H1 (cell line): ENCODE measurements at regions not wholly inside any gene's neighbourhood (a gene's known extent, or its start where the extent isn't known, plus 50 kb on each side); places are given as distances from the start of the nearest gene placed in this dataset.

Experiments
- CHD1 ChIP-seq: IDR thresholded peaks from 2 replicates; pipeline ENCODE4 v1.6.1; 2012; ENCODE audit warnings: low read depth, low read length, improper control_type of control experiment
- CHD7 ChIP-seq: fragments of 300-600 bp; sonication (generic); IDR thresholded peaks from 2 replicates; pipeline ENCODE4 v1.7.1; 2012; ENCODE audit warnings: low read length, moderate library complexity, mild to moderate bottlenecking, inconsistent platforms; ENCODE audit not compliant: insufficient replicate concordance
- RFX5 ChIP-seq: IDR thresholded peaks from 2 replicates; pipeline ENCODE4 v1.6.1; 2011; ENCODE audit warnings: low read depth, low read length, improper control_type of control experiment, borderline replicate concordance
- SRF ChIP-seq: IDR thresholded peaks from 2 replicates; pipeline ENCODE4 v1.6.1; 2011; ENCODE audit warnings: mild to moderate bottlenecking, low read depth, low read length, moderate library complexity

DNA sequence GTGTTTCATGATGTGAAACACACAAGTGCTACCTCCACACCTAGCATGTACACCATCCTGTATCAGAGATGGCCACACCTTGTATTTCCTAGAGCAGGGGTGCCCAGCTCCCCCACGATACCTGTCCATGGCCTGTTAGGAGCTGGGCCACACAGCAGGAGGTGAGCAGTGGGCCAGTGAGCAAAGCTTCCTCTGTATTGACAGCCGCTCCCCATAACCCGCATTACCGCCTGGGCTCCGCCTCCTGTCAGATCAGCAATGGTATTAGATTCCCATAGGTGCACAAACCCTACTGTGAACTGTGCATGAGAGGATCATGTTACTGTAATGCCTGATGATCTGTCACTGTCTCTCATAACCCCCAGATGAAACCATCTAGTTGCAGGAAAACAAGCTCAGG lies 145.6 kb upstream of the RNF32 start (continued):
- no peak for TF ChIP-seq CHD7
- TF ChIP-seq RFX5 = no peak
- no peak for TF ChIP-seq SRF
- no peak for TF ChIP-seq CHD1
